ENCODE measurements at regions not wholly inside any gene's neighbourhood (a gene's known extent, or its start where the extent isn't known, plus 50 kb on each side); places are given as distances from the start of the nearest gene placed in this dataset.

GRCh38 chr13:67736646-67737420 lies 506.7 kb upstream of the PCDH9 start:
- DNase-seq (ENCODE audit: low read depth, low spot score) = peak; percentile 91

GRCh38 chr13:67735651-67736050 lies 505.5 kb upstream of the PCDH9 start:
- DNase-seq (ENCODE audit: low read depth, low spot score) = no peak

GRCh38 chr13:67726979-67727378 lies 496.8 kb upstream of the PCDH9 start:
- DNase-seq (ENCODE audit: low read depth, low spot score) = no peak

- DNase-seq (ENCODE audit: low read depth, low spot score) = no peak
Measured at GRCh38 chr13:67725999-67726398, 495.9 kb upstream of the PCDH9 start.

- no peak for DNase-seq (ENCODE audit: low read depth, low spot score)
Measured at GRCh38 chr13:67713571-67713970, 483.4 kb upstream of the PCDH9 start.

GRCh38 chr13:67696775-67697174 lies 466.6 kb upstream of the PCDH9 start:
- no peak for DNase-seq (ENCODE audit: low read depth, low spot score)

- no peak for DNase-seq (ENCODE audit: low read depth, low spot score)
Measured at GRCh38 chr13:67664502-67664901, 434.4 kb upstream of the PCDH9 start.

GRCh38 chr13:67662997-67663396 lies 432.9 kb upstream of the PCDH9 start:
- DNase-seq (ENCODE audit: low read depth, low spot score) = no peak

- no peak for DNase-seq (ENCODE audit: low read depth, low spot score)
Measured at GRCh38 chr13:67652887-67653286, 422.8 kb upstream of the PCDH9 start.

- no peak for DNase-seq (ENCODE audit: low read depth, low spot score)
Measured at GRCh38 chr13:67651908-67652465, 421.9 kb upstream of the PCDH9 start.

- DNase-seq (ENCODE audit: low read depth, low spot score) = no peak
Measured at GRCh38 chr13:67650471-67650870, 420.3 kb upstream of the PCDH9 start.

- DNase-seq (ENCODE audit: low read depth, low spot score) = no peak
Measured at GRCh38 chr13:67645874-67646467, 415.8 kb upstream of the PCDH9 start.

- DNase-seq (ENCODE audit: low read depth, low spot score) = peak; percentile 7
Measured at GRCh38 chr13:67643516-67644055, 413.4 kb upstream of the PCDH9 start.

GRCh38 chr13:67642657-67643056 lies 412.5 kb upstream of the PCDH9 start:
- DNase-seq (ENCODE audit: low read depth, low spot score) = no peak

- no peak for DNase-seq (ENCODE audit: low read depth, low spot score)
Measured at GRCh38 chr13:67635754-67636153, 405.6 kb upstream of the PCDH9 start.

GRCh38 chr13:67632590-67632989 lies 402.5 kb upstream of the PCDH9 start:
- DNase-seq (ENCODE audit: low read depth, low spot score) = no peak

- no peak for DNase-seq (ENCODE audit: low read depth, low spot score)
Measured at GRCh38 chr13:67630640-67631039, 400.5 kb upstream of the PCDH9 start.

GRCh38 chr13:67623630-67624029 lies 393.5 kb upstream of the PCDH9 start:
- DNase-seq (ENCODE audit: low read depth, low spot score) = no peak

GRCh38 chr13:67620665-67621064 lies 390.5 kb upstream of the PCDH9 start:
- no peak for DNase-seq (ENCODE audit: low read depth, low spot score)

- no peak for DNase-seq (ENCODE audit: low read depth, low spot score)
Measured at GRCh38 chr13:67619995-67620380, 389.9 kb upstream of the PCDH9 start.

- DNase-seq (ENCODE audit: low read depth, low spot score) = no peak
Measured at GRCh38 chr13:67619351-67619994, 389.3 kb upstream of the PCDH9 start.

- DNase-seq (ENCODE audit: low read depth, low spot score) = no peak
Measured at GRCh38 chr13:67614579-67614978, 384.4 kb upstream of the PCDH9 start.
